BE2C (cell line): ENCODE measurements at regions not wholly inside any gene's neighbourhood (a gene's known extent, or its start where the extent isn't known, plus 50 kb on each side); places are given as distances from the start of the nearest gene placed in this dataset.

Experiments used
- DNase-seq: peaks from one replicate; pipeline ENCODE4 v3.0.0-alpha.2; 2020
- H3K27me3 ChIP-seq: fragments of 250-450 bp; sonication (Bioruptor Pico); 2 replicates; pipeline ENCODE4 v1.5.1; 2020; ENCODE audit warnings: mild to moderate bottlenecking
- H3K36me3 ChIP-seq: fragments of 250-450 bp; sonication (Bioruptor Pico); 2 replicates; pipeline ENCODE4 v1.5.1; 2020; ENCODE audit warnings: mild to moderate bottlenecking
- H3K4me1 ChIP-seq: fragments of 250-450 bp; sonication (Bioruptor Pico); 2 replicates; pipeline ENCODE4 v1.5.1; 2020
- H3K4me3 ChIP-seq: 2 replicates; pipeline ENCODE4 v1.5.1; 2011; ENCODE audit warnings: low read depth, low read length
- H3K9me3 ChIP-seq: fragments of 250-450 bp; sonication (Bioruptor Pico); 2 replicates; pipeline ENCODE4 v1.5.1; 2020
- TF ChIP-seq, protein P1 (sequence below): IDR thresholded peaks from 2 replicates; pipeline ENCODE4 v1.5.1; 2012; ENCODE audit warnings: mild to moderate bottlenecking, low read depth, low read length

DNA sequence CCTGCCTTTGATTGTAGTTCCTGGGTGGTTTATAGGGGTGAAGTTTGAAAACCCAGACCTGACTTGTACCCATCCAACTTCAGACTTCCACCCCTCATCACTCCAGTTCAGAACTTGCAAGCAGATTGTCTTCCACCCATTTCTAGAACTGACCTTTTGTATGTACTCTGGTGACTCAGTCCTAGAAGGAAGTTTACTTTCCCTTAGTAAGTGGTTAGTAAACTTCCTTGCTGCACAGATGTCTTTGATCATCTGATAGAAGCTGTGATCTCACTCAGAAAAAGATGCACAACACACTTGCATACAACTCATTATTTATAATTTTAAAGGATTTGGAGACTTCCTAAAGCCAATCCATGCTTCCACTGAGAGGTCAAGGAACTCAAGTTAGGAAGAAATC, 368.0 kb downstream of the MFSD1 start:
- H3K4me1 ChIP-seq: no peaks in the 10 kb centered on the region
- no peak for DNase-seq
- TF ChIP-seq, protein P1, sequence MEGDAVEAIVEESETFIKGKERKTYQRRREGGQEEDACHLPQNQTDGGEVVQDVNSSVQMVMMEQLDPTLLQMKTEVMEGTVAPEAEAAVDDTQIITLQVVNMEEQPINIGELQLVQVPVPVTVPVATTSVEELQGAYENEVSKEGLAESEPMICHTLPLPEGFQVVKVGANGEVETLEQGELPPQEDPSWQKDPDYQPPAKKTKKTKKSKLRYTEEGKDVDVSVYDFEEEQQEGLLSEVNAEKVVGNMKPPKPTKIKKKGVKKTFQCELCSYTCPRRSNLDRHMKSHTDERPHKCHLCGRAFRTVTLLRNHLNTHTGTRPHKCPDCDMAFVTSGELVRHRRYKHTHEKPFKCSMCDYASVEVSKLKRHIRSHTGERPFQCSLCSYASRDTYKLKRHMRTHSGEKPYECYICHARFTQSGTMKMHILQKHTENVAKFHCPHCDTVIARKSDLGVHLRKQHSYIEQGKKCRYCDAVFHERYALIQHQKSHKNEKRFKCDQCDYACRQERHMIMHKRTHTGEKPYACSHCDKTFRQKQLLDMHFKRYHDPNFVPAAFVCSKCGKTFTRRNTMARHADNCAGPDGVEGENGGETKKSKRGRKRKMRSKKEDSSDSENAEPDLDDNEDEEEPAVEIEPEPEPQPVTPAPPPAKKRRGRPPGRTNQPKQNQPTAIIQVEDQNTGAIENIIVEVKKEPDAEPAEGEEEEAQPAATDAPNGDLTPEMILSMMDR: no peak
- no peaks in the 10 kb centered on the region for H3K9me3 ChIP-seq
- H3K27me3 ChIP-seq: no peaks in the 10 kb centered on the region
- H3K4me3 ChIP-seq: no peak overlapping the region
- H3K36me3 ChIP-seq: no peaks in the 10 kb centered on the region

DNA sequence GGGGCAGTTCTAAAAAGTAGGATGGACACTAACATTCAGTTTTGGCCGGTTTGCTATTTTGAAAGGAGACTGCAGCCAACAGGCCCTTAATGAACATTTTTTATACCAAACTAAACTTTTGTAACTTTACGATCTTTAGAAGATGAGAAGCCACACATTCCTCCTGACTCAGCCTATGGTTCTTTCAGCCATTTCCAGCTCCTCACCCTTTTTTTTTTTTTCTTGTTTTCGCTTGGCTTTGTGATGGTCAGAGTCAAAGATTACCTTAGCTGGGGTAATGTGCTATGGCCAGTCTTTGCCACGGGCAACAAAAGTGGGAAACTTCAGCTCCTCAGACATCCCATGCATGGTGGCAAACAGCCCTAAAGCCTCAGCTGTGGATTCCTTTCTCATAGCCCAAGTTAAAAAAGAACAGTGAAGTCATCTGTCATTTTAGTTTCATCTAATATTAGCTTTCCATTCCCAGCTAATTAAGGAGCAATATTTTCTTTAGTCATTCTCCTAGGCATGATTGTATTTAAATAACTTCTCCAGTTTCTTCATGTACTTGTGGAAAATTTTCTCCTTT, 368.7 kb downstream of the MFSD1 start:
- DNase-seq: no peak
- TF ChIP-seq, protein P1: no peak
- no peaks in the 10 kb centered on the region for H3K9me3 ChIP-seq
- H3K27me3 ChIP-seq: no peaks in the 10 kb centered on the region
- H3K36me3 ChIP-seq: no peaks in the 10 kb centered on the region
- no peaks in the 10 kb centered on the region for H3K4me1 ChIP-seq
- no peak overlapping the region for H3K4me3 ChIP-seq

DNA sequence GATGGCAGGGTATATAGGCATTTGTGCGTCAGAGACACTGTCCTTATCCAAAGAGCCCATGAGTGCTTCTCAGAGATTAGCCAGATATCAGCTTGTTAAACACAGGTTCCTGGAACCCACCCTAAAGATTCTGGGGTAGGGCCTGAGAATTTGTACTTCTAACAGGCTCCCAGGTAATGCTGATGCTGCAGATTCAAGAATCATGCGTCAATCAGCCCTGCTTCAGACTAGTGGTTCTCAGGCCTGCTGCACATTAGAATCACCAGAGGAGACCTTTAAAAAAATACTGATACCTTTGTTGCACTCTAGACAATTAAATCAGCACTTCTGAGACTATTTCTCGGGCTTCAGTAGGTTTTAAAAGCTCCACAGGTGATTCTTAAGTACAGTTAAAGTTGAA, 369.5 kb downstream of the MFSD1 start:
- H3K36me3 ChIP-seq: no peaks in the 10 kb centered on the region
- no peak for DNase-seq
- TF ChIP-seq, protein P1: no peak
- no peaks in the 10 kb centered on the region for H3K27me3 ChIP-seq
- H3K4me1 ChIP-seq: no peaks in the 10 kb centered on the region
- no peaks in the 10 kb centered on the region for H3K9me3 ChIP-seq
- no peak overlapping the region for H3K4me3 ChIP-seq

DNA sequence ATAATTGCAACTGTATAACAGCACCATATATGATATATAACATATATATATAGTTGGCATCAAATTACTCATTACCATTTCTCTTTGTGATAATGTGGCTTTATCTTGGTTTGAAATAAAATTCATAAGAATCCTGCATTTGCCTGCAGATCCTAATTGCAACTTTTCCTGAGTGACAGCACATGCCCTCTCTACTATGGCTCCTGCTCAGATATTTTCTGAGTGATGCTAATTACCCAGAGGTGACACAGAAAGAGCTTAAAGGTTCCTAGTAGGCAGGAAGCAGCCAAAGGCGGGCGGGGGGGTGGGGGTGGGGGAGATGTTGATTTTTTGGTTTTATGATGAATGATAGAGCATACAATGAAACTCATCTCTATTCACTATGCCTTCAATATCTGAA, 370.6 kb downstream of the MFSD1 start:
- no peak for DNase-seq
- H3K27me3 ChIP-seq: no peaks in the 10 kb centered on the region
- TF ChIP-seq, protein P1: no peak
- no peaks in the 10 kb centered on the region for H3K9me3 ChIP-seq
- H3K36me3 ChIP-seq: no peaks in the 10 kb centered on the region
- no peak overlapping the region for H3K4me3 ChIP-seq
- no peaks in the 10 kb centered on the region for H3K4me1 ChIP-seq

DNA sequence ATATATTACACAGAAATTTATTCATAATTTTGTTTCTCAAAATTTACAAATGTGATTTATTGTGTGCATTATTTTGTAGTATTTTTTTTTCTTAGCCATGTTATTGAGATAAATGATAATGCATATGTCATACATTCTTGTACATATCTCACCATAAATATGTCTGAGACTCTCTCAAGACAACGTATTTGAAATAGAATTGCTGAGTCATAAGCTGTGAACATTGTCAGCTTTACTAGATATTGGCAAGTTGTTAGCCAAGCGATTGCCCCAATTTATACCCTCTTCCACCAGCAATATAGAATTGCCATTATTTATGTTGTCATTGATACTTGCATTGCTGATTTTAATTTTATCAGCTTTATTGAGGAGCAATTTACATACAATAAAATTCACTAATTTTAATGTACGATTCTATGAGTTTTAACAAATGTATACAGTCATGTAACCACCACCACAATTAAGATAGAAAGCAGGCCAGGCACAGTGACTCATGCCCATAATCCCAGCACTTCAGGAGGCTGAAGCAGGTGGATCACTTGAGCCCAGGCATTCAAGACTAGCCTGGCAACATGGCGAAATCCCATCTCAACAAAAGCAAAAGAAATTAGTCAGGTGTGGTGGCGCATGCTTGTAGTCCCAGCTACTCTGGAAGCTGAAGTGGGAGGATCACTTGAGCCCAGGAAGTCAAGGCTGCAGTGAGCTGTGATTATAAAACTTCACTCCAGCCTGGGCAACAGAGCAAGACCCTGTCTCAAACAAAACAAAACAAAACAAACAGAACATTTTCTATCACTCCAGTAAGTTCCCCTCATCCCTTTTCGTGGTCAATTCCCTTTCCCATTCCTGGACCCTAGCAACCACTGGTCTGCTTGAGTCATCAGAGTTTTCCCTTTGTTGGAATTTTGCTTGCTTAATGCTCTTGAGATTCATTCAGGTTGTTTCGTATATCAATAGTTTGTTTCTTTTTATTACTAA, 373.1 kb downstream of the MFSD1 start:
- Histone ChIP-seq H3K27me3 (no peaks in the 10 kb centered on the region), H3K4me1 (no peaks in the 10 kb centered on the region), H3K4me3 (no peak overlapping the region), H3K36me3 (no peaks in the 10 kb centered on the region), H3K9me3 (no peaks in the 10 kb centered on the region)
- no peak for DNase-seq
- TF ChIP-seq, protein P1: no peak
